Left ventricle myocardium inferior (tissue), 1 donor: ENCODE measurements at regions not wholly inside any gene's neighbourhood (a gene's known extent, or its start where the extent isn't known, plus 50 kb on each side); places are given as distances from the start of the nearest gene placed in this dataset.

Experiments
- DNase-seq: peaks from one replicate; pipeline ENCODE4 v3.0.0-alpha.2; 2020
- H3K27ac ChIP-seq: fragments of 200-600 bp; replicated peaks from 2 replicates; pipeline ENCODE4 v1.8.0; 2021
- H3K27me3 ChIP-seq: fragments of 200-600 bp; 2 replicates; pipeline ENCODE4 v1.8.0; 2021; ENCODE audit warnings: low read depth
- H3K36me3 ChIP-seq: fragments of 200-600 bp; 2 replicates; pipeline ENCODE4 v1.8.0; 2021
- H3K4me1 ChIP-seq: fragments of 200-600 bp; 2 replicates; pipeline ENCODE4 v1.8.0; 2021
- H3K4me3 ChIP-seq: fragments of 200-600 bp; 2 replicates; pipeline ENCODE4 v1.8.0; 2021; ENCODE audit warnings: mild to moderate bottlenecking, moderate library complexity
- H3K9me3 ChIP-seq: fragments of 200-600 bp; replicated peaks from 2 replicates; pipeline ENCODE4 v1.8.0; 2021
- intact Hi-C: fragments of 100-400 bp; cut with micrococcal nuclease; formaldehyde crosslinking; loops from one replicate; pipeline ENCODE4 v1.11.0; 2022
- TF ChIP-seq, protein P1 (sequence below): fragments of 200-600 bp; IDR thresholded peaks from 2 replicates; pipeline ENCODE4 v1.8.0; 2021; ENCODE audit warnings: antibody characterized with exemption, mild to moderate bottlenecking, borderline replicate concordance
- donor health status: DM: no; HTN: yes; CAD: no; lungs with severe emphysema.

DNA sequence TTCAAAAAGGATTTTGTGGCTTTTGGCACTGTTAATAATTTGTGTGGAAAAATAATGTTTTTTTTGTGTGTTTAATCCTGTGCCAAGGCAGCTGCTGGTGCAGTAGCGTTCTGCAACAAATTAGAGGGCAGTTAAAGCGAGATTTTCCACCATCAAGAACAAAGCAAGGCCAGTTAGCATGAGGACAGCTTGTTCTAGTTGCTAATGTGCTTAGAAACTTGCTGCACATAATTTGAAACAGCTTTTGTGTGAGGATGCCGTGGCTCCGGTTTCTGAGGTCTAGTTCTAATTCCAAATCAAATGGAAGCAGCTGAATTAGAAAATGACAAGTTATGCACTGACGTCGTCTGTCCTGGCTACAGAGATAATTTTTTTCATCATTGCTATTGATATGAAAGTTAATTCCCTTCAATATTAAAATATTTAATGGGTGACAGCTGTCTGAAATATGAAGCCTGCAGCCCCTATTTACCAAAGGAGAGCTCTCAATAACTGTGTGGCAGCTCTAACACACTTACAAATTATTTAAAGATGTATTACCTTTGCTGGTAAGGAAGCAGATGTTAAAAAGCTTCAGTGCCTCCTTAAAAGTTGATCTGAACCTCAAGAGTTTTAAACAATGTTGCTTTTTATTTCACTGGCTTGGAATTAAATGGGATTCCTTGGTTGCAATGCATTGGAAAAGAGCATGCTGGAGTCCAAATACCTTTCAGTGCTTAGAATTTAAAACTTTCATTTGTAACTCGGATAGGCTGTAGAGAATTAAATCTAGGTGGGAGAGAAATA, 128.6 kb downstream of the SPATA31D1 start:
- Histone ChIP-seq H3K4me1 (no peaks in the 10 kb centered on the region), H3K4me3 (no peak overlapping the region), H3K27ac (no peak overlapping the region), H3K36me3 (no peaks in the 10 kb centered on the region), H3K27me3 (peaks cover 8% of the 10 kb centered on the region), H3K9me3 (no peaks in the 10 kb centered on the region)
- TF ChIP-seq, protein P1, sequence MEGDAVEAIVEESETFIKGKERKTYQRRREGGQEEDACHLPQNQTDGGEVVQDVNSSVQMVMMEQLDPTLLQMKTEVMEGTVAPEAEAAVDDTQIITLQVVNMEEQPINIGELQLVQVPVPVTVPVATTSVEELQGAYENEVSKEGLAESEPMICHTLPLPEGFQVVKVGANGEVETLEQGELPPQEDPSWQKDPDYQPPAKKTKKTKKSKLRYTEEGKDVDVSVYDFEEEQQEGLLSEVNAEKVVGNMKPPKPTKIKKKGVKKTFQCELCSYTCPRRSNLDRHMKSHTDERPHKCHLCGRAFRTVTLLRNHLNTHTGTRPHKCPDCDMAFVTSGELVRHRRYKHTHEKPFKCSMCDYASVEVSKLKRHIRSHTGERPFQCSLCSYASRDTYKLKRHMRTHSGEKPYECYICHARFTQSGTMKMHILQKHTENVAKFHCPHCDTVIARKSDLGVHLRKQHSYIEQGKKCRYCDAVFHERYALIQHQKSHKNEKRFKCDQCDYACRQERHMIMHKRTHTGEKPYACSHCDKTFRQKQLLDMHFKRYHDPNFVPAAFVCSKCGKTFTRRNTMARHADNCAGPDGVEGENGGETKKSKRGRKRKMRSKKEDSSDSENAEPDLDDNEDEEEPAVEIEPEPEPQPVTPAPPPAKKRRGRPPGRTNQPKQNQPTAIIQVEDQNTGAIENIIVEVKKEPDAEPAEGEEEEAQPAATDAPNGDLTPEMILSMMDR: no peak
- DNase-seq: no peak
- intact Hi-C loops: no loop called here

- DNase-seq: no peak
- intact Hi-C loops: no loop called here
- no peaks in the 10 kb centered on the region for H3K4me1 ChIP-seq
Observed at GRCh38 chr9:82122731-82123130, 134.2 kb downstream of the SPATA31D1 start.

DNA sequence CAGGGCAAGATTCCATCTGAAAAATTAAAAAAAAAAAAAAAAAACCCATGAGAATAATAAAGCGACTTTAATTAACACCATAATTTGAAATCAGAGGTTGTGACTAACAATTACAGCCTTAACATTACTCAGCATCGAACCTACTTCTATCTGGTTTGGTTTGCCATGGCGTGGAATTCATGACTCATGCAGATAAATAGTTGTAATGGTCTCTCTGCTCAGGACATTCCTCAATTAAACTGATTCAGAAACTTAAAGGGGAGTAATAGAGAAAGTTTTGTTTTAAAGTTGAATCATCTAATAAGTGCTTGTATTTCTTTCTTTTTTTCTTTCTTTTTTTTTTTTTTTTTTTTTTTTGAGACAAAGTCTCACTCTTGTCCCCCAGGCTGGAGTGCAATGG, 135.5 kb downstream of the SPATA31D1 start:
- Histone ChIP-seq H3K27ac (no peak overlapping the region), H3K4me1 (no peaks in the 10 kb centered on the region), H3K36me3 (no peaks in the 10 kb centered on the region), H3K9me3 (no peaks in the 10 kb centered on the region), H3K27me3 (peaks cover 7% of the 10 kb centered on the region), H3K4me3 (no peak overlapping the region)
- DNase-seq: no peak
- TF ChIP-seq, protein P1: no peak
- intact Hi-C loops: no loop called here

More at GRCh38 chr9:82122731-82123130, 134.2 kb downstream of the SPATA31D1 start:
- TF ChIP-seq, protein P1: no peak
- Histone ChIP-seq H3K27me3 (peaks cover 8% of the 10 kb centered on the region), H3K36me3 (no peaks in the 10 kb centered on the region), H3K9me3 (no peaks in the 10 kb centered on the region), H3K4me3 (no peak overlapping the region), H3K27ac (no peak overlapping the region)

- Histone ChIP-seq H3K27me3 (no peaks in the 10 kb centered on the region), H3K4me1 (no peaks in the 10 kb centered on the region), H3K4me3 (no peak overlapping the region), H3K9me3 (no peaks in the 10 kb centered on the region), H3K27ac (no peak overlapping the region), H3K36me3 (no peaks in the 10 kb centered on the region)
- intact Hi-C loops: no loop called here
- no peak for DNase-seq
- TF ChIP-seq, protein P1: no peak
Observed at GRCh38 chr9:82126256-82126655, 137.7 kb downstream of the SPATA31D1 start.

DNA sequence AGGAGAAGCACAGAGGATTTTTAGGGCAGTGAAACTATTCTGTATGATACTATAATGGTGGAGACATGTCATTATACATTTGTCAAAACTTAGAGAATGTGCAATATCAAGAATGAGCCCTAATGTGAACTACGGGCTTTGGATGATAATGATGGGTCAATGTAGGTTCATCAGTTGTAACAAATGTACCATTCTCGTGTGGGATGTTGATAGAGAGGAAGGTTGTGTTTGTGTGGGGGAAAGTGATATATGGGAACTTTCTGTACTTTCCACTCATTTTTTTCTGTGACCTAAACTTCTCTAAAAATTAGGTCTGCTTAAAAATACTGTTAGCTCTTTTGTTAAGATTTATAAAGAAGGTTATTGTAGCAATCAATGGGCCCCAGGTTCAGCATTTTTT, 138.9 kb downstream of the SPATA31D1 start:
- DNase-seq: no peak
- H3K36me3 ChIP-seq: no peaks in the 10 kb centered on the region
- no peaks in the 10 kb centered on the region for H3K4me1 ChIP-seq
- TF ChIP-seq, protein P1: no peak
- H3K4me3 ChIP-seq: no peak overlapping the region
- no peaks in the 10 kb centered on the region for H3K27me3 ChIP-seq
- H3K27ac ChIP-seq: no peak overlapping the region
- intact Hi-C loops: no loop called here
- H3K9me3 ChIP-seq: no peaks in the 10 kb centered on the region
